HG03064 (cell line): ENCODE measurements at regions not wholly inside any gene's neighbourhood (a gene's known extent, or its start where the extent isn't known, plus 50 kb on each side); places are given as distances from the start of the nearest gene placed in this dataset.
"Not testable (repeated sequence)": the region's sequence is repeated elsewhere in the genome, so short reads cannot be mapped to it uniquely, and the experiment has no call there.

Experiments
- ATAC-seq: cut with Tn5 transposase; IDR thresholded peaks from one replicate; pipeline ENCODE4 v1.9.1; 2021; ENCODE audit warnings: low read depth; ENCODE audit not compliant: unreplicated experiment

GRCh38 chrX:43188296-43188695 lies 410.3 kb upstream of the PPP1R2C start:
- no peak for ATAC-seq

GRCh38 chrX:43211570-43211969 lies 433.6 kb upstream of the PPP1R2C start:
- no peak for ATAC-seq

- no peak for ATAC-seq
These were observed 437.9 kb upstream of the MAOA start for GRCh38 chrX:43218198-43218597.

DNA sequence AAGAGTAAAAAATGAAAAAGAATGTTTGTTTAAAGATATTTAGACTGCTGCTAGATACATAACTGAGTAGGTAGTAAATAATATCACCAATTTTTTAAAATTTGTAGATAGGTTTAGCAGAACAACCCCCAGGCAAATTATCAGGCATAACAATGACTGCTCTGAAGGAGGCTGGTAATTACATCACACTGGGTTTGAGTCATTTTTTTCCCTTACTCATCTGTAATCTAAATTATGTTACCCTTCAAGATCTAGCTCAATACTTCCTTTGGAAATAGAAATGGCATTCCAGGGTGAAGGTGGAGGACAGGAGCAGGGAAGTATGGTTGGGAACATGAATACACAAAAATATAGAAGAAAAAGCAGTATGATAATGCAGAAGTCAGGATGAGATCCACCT lies 431.6 kb upstream of the MAOA start:
- no peak for ATAC-seq

- no peak for ATAC-seq
These were observed 430.3 kb upstream of the MAOA start for GRCh38 chrX:43225626-43226328.

- ATAC-seq: no peak
These were observed 417.6 kb upstream of the MAOA start for GRCh38 chrX:43238461-43238945.

- ATAC-seq: no peak
These were observed 416.7 kb upstream of the MAOA start for GRCh38 chrX:43239356-43239755.

DNA sequence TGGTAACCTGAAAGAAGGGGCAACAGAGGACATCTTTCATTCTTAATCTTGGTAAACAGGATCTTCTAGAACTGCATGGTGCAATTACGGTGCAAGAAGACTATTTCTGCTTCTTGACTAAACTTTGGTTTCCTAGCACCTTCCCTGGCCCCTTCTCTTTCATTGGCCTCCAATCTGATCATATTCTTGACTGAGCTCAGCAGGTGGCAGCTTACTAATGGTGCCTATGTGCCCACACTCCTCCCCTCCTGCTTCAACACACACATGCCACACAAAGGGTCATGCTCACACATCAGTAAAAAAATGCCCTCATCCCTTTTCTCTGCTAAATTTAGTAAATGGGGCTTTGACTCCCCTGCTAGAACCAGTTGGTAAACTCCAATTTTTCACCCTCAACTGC lies 400.5 kb upstream of the MAOA start:
- ATAC-seq: no peak

GRCh38 chrX:43266487-43266886 lies 389.6 kb upstream of the MAOA start:
- ATAC-seq: no peak

- ATAC-seq: no peak
These were observed 388.4 kb upstream of the MAOA start for GRCh38 chrX:43267652-43268051.

DNA sequence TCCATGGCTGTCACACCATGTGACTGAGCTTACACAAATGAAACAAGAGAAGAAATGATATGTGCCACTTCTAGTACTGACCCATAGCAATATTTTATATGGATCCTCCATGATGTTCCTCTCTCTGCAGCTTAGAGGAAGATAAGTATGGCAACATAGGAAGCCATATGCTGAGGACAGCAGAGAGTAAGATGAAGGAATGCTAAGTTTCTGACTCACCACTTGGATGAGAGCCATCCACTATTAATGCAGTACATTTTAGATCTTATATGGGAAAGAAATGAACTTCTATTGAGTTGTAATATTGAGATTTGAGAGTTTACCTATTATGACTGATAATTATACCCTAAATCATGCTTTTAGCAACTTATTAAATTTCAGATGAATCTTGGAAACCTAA lies 386.9 kb upstream of the MAOA start:
- no peak for ATAC-seq

DNA sequence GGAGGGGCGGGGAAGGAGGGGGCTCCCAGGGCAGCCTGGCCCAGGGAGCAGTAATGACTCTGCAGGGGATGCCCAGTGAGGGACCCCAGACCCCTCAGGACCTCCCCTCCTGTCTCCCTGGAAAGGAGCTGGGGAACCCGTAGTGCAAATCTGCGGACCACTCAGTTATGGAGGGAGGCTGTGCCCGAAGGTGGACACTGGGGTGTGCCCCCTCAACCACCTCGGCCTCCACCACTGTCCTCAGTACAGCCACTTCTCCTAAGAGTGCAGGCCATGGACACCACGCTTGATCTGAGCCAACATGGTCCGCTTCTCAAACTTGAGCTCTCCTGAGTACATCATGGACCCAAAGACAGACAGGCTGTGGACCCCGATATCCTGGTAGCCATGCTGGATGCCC lies 378.2 kb upstream of the MAOA start:
- ATAC-seq: no peak

DNA sequence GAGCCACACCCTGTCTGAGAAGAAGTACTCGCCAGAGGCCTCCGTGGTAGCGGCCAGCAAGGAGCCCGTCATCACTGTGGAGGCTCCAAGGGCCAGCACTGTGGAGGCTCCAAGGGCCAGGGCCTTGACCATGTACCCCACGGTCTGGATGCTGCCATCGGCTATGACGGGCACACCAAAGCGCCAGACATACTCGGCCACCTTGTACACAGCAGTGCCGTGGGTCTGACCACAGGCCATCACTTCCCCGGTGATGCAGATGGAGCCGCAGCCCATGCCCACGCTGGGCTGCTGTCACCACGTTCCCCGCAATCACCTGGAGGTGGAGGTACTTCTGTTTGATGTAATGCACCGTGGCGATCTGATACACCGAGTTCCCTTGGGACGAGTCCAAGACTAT lies 377.7 kb upstream of the MAOA start:
- ATAC-seq: no peak

DNA sequence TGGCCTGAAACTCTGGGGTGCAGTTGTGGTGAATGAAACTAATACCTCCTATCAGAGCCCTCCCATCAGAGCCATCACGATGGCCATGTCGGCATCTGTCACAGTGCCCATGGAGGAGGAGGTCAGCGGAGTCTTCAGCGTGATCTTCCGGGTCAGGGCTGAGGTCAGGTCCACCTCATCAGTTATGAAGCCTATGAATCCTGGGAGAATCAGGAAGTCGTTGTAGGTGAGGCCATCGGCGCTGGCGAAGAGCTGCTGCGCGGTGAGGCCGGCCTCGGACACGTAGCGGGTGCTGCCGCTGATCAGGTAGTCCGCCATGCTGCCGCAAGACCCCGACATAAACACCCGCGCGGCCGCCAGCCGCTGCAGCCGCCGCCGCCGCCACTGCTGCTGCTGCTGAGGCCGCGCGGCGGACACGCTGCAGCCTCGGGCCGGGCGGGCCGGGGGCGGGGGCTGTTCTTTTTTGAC lies 376.7 kb upstream of the MAOA start:
- ATAC-seq: no peak

DNA sequence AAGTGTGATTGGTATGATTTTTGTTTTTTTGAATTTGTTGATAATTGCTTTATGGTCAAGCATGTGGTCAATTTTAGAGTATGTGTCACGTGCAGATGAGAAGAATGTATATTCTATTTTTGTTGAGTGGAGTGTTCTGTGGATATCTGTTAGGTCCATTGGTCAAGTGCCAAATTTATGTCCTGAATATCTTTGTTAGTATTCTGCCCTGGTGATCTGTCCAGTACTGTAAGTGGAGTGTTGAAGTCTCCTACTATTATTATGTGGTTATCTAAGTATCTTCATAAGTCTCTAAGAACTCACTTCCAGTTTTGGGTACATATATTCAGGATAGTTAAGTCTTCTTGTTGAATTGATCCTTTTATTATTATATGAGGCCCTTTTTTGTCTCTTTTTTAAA lies 372.9 kb upstream of the MAOA start:
- no peak for ATAC-seq

DNA sequence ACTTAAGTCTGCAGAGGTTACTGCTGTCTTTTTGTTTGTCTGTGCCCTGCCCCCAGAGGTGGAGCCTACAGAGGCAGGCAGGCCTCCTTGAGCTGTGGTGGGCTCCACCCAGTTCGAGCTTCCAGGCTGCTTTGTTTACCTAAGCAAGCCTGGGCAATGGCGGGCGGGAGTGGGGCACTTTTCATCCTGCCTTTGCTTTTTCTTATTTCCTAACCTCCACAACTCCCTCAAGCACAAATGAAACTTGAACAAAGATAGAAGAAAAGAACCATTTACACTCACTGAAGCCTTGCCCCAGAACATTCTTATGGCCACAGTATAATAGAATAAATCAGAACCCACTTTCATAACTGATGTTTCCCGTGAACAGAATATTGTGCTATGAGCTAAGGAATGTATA lies 344.5 kb upstream of the MAOA start:
- ATAC-seq: not testable (repeated sequence)

DNA sequence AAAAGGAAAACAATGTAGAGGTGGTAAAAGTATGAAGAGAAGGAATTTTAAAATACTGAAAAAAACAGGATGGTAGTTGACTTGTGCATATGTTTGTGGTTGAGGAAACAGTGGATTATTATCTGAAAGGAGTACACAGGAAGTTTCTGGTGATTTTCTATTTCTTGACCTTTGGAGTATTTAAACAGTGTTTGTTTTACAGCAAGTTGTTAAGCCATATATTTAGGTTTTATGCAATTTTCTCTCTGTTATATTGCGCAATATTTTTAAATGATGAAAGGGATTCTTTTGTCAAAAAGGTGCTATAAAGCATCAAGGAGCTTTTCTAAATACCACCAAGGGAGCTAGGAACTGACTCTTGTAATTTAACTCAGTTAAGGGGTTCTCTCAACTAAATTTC lies 343.1 kb upstream of the MAOA start:
- ATAC-seq: no peak

- no peak for ATAC-seq
These were observed 341.6 kb upstream of the MAOA start for GRCh38 chrX:43314525-43314924.

GRCh38 chrX:43315622-43316021 lies 340.5 kb upstream of the MAOA start:
- no peak for ATAC-seq

- no peak for ATAC-seq
These were observed 340.0 kb upstream of the MAOA start for GRCh38 chrX:43316146-43316545.

DNA sequence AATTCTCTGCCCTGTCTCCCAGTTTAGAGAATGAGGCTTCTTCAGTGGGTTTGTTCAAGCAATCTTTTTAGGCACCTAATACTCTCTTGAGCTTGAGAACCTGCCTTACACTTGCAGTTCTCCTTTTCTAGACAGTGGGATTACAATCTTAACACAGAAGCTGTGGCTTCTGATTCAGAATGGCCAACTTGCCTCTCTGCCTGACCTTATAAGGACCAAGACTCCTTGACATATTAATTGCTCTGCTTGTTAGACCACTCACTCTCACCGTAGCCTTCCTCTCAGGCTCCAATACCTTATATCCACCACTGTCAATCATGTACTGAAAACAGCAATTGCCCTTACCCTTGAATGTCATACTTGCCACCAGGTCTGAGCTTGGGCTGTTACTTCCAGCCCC lies 338.7 kb upstream of the MAOA start:
- no peak for ATAC-seq

DNA sequence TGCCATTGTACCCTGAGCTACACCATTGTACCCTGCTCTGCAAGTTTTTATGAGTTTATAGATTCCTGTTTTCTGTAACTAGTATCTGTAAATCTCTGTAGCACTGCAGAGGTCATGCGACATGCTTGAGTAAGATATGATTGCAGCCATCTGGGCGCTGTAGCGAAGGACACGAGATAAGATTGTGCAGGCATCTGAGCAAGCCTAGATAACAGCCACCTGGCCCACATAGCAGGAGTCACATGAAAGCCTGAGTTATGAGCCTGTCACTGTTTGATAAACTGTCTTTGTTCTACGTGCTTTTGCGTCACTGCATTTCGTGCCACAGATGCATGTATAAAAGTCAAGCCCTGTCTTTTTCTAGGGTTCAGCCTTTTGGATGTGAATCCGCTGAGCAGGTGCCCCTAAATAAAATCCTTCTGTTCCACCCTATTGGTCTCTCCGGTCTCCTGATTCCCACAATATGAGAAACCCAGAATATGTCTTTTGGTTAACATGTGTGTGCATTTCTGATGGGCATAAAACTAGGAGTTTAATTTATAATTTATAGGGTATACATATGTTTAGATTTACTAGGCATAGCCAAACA lies 327.6 kb upstream of the MAOA start:
- no peak for ATAC-seq
